ENCODE measurements at regions not wholly inside any gene's neighbourhood (a gene's known extent, or its start where the extent isn't known, plus 50 kb on each side); places are given as distances from the start of the nearest gene placed in this dataset.

DNA sequence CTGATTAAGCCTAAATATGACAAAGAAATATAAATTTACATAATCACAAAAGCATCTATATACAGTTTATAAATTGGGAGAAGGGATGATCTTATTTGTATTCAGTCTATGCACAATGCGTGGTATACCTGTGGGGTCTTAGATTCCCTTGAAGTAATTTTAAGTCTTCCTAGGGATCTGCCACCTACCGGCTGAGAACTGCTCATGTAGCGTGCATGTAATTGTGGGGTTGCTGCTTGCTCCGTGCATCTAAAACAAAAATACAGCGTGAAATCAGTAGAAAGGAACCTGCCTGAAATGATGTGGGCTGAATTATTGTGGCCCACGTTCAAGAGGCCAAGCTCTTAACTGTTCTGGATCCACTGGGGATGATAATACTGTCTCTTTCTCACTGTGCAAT lies 187.3 kb downstream of the MBOAT1 start:
- DNase-seq (ENCODE audit: low read depth) = no peak

DNA sequence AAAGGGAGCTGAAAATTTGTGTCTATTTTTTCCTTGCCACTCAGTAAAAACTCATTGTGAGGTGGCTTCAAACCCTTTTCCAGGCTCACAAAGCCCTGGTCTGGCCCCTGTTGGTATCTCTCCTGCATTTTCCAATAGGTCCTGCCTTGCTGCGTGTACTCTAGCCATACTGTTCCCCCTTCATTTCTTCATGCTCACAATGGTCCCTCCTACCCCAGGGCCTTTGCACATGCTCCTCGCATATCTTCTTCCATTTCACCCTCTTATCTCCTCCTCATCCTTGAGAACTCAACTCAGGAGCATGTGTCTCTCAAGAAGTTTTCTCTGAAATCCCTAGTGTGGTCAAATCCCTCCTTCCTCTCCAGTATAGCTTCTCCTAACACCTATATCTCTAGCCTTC lies 186.6 kb downstream of the MBOAT1 start:
- DNase-seq (ENCODE audit: low read depth) = no peak

DNA sequence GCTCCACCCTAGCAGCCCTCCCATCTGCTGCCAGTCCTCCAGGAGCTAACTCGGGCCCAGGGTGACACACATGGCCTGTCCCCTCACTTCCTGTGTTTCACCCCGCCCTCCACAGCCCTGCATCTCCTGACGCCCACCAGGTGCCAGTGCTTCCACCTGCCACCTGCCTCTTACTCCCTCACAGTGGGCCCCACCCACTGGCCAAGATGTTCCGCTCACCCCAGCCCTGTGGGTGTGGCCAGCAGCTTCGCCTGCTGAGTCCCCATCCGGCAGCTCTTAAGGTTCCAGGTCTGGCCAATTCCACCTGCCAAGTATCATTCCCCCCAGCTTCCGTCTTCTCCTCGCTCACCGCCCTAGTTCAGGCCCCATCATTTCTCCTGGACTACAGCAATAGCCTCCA lies 184.1 kb downstream of the MBOAT1 start:
- DNase-seq (ENCODE audit: low read depth) = no peak

DNA sequence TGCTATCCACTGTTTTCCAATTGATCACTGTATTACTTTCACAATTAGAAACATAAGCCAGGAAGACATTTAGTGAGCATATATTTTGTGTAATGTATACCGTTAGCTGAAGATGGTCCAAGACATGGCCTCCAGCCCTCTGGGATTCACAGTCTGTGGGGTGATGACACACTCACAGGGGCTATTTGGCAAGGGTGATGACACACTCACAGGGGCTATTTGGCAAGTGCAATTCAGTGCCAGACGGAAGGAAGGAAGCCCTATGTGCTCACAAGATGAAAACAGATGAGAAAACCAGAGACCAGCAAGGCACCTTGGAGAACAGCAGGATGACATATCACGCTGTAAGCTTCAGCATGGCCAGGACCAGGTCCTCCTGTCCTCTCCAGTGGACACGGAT lies 183.7 kb downstream of the MBOAT1 start:
- DNase-seq (ENCODE audit: low read depth) = no peak

DNA sequence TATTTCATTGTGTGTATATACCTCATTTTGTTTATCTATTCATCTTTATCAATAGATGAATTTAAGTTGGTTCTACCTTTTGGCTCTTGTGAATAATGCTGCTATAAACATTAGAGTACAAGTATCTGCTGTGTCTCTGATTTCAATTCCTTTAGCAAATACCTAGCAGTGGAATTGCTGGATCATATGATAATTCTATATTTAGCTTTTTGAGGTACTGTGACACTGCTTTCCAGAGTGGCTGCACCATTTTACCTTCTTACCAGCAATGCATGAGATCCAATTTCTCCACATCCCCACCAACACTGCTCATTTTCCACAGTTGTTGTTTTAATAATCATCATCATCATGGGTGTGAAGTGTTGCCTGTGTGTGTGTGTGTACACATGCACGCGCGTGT lies 182.3 kb downstream of the MBOAT1 start:
- no peak for DNase-seq (ENCODE audit: low read depth)

DNA sequence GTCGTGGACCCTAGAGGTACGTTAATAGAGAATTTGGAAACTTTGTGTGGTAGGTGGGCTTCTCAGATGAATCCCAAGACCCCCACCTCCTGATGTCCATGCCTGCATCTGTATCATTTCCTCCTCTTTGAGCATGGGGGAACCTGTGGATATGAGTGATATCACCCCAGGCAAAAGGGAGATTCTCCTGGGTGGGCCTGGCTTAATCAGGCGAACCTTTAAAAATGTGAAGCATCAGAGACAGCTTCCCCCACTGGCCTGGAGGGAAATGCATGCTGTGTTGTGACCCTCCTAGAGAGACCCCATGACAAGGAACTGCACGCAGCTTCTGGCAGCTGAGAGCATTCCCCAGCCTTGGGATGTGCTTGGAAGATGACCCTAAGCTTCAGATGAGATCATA lies 180.9 kb downstream of the MBOAT1 start:
- DNase-seq (ENCODE audit: low read depth) = no peak

DNA sequence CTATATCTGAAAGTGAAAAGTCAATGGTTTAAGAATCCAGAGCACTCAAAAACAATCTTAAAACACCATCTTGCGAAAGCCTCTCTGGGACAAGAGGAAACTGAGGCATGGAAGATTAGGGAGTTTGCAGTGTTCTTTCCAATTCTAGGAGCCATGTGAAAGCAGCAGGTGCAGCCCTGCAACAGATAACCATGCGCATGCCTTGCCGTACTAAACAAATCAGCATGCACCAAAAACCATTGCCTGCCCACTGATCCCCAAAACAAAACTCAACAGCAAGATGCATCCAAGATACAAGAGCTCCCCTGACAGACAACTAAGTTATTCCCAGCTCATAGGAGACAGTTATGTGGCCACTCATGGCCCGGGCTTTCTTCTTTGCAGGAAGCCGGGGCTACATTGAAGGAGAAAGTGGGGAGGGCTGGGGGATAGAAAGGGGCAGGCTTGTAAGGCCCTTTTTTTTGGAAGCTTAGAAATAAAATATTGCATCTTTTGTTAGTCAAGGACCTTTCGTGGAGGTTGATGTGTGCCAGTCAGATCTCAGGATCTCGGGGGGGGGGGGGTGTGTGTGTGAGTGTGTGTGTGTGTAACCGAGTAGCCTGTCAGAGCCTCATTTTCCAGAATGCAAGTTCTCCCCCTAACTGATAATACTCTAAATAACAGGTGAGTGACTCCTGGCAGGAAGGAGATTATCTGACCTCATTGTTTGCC lies 178.4 kb downstream of the MBOAT1 start:
- no peak for DNase-seq (ENCODE audit: low read depth)

DNA sequence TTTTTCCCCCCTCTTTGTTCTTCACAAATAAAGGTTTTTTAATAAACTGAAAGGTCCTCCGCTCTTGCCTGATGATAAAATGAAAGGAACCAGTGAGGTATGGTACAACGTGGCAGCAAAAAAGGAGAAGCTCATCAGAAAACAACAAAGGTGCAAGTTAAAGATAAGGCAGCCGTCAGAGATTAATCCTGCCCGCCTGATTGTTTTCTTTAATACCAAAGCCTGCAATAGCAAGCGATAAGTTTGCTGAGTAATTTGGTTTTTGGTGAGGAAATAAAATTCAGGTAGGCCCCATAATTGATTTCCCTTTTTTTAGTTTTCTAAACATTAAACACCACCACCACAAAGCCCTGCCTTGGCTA lies 177.9 kb downstream of the MBOAT1 start:
- no peak for DNase-seq (ENCODE audit: low read depth)

DNA sequence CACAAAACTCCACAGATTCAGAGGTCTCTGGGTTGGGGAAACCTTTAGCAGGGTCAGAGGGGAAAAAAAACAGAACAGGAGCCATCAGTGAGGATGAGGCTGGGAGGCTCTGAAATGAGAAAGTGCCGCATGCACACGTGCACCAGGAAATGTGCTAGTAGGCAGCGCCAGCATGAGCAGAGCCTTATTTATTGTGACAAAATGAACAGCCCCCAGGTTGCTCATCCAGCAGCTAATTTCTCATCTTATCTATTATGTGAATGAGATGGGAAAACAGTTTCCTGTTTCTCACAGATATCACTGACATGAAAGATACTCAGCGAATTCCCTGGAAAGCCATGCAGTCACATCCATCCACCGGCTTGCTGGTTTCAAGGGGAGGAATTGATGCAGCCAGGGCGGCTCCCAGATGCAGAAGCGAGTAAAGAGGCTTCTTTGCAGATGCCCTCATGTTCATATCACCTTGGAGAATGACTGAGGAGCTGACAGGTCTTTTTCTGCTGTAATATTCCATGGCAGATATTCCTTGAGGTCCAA lies 176.1 kb downstream of the MBOAT1 start:
- no peak for DNase-seq (ENCODE audit: low read depth)

DNA sequence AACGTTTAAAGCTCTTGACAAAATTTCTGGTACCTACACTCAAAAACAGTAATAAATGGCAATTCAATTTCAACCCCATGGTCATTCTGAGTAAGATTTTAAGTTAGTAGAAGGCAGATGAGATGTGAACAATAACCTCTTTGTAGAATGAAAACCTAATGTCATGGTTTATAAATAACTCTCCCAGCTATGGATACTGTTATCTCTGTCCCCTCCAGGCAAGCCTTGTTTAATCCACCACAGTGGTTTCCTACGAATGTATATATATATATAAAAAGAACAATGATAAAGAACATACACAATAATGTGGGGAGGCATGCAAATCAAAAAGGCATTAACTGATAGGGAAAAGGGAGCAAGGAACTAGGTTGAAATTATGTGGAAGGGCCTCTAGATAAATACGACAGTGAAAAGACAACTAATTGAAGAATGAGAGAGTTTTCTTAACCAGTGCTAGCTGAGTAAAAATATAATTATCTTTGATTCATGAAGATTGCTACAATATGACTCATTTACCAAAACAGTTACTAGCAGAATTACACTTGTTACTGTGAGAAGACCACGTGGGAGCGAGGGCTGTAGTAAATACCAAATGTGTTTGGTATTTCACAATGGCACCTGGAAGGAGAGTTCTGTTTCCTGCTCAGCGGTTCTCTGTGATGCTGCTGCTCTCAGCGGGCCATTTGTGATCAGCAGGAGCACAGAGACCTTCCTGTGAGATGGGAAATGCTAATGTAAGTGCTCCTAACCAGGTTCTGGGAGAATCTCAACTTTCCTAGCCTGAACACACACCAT lies 173.7 kb downstream of the MBOAT1 start:
- DNase-seq (ENCODE audit: low read depth) = peak; percentile 8

DNA sequence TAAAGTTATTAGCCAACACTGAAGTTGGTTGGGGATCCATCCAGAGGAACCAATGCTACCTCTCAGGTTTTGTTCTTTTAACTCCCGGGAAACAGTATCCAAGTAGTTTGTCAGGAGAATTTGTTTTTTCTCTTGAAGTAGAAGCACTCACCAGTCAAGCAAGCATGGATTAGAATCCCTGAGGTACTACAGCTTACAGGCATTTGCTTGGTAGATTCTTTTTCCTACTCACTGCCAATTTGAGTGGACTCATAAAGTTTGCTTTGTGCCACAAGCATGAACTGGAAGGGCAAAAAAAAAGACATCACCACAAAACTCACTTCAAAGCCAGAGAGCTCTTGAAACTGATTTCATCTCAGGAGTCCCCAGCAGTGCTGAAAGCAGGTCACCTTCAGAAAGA lies 167.4 kb downstream of the MBOAT1 start:
- no peak for DNase-seq (ENCODE audit: low read depth)

Data from ELR (cell line).